GM23338 (cell line): ENCODE measurements at regions not wholly inside any gene's neighbourhood (a gene's known extent, or its start where the extent isn't known, plus 50 kb on each side); places are given as distances from the start of the nearest gene placed in this dataset.
A peak's percentile ranks its signal among the peaks of the same experiment; 100 is the strongest.

Experiments used
- ATAC-seq: fragments of 200-7000 bp; cut with Tn5 transposase; 3 replicates; pipeline ENCODE4 v1.9.1; 2020
- DNase-seq: peaks from one replicate; pipeline ENCODE4 v3.0.0-alpha.2; 2015; ENCODE audit warnings: low spot score
- H2AFZ ChIP-seq: fragments of 200-600 bp; sonication (generic); 2 replicates; pipeline ENCODE4 v1.8.0; 2016; ENCODE audit warnings: antibody characterized with exemption, mild to moderate bottlenecking, moderate library complexity
- H3F3A ChIP-seq: fragments of 200-600 bp; sonication (generic); replicated peaks from 2 replicates; pipeline ENCODE4 v1.8.0; 2017; ENCODE audit warnings: antibody characterized with exemption, mixed run types, low read depth
- H3K27ac ChIP-seq: fragments of 200-600 bp; sonication (generic); 2 replicates; pipeline ENCODE4 v1.6.1; 2016; ENCODE audit warnings: low read depth
- H3K27me3 ChIP-seq: fragments of 200-600 bp; sonication (generic); 2 replicates; pipeline ENCODE4 v1.8.0; 2016; ENCODE audit warnings: mild to moderate bottlenecking, mixed run types, moderate library complexity; ENCODE audit not compliant: insufficient read depth
- H3K36me3 ChIP-seq: fragments of 200-600 bp; sonication (generic); 2 replicates; pipeline ENCODE4 v1.8.0; 2016; ENCODE audit warnings: mild to moderate bottlenecking; ENCODE audit not compliant: insufficient read depth
- H3K4me1 ChIP-seq: fragments of 200-600 bp; sonication (generic); 2 replicates; pipeline ENCODE4 v1.8.0; 2016; ENCODE audit warnings: mild to moderate bottlenecking, moderate library complexity; ENCODE audit not compliant: insufficient read depth
- H3K4me2 ChIP-seq: fragments of 200-600 bp; sonication (generic); 2 replicates; pipeline ENCODE4 v1.7.1; 2017; ENCODE audit warnings: mixed run types
- H3K4me3 ChIP-seq: fragments of 200-600 bp; sonication (generic); 2 replicates; pipeline ENCODE4 v1.6.1; 2016; ENCODE audit warnings: mixed run types
- H3K79me2 ChIP-seq: fragments of 200-600 bp; sonication (generic); replicated peaks from 2 replicates; pipeline ENCODE4 v1.8.0; 2017; ENCODE audit warnings: mild to moderate bottlenecking; ENCODE audit not compliant: insufficient read depth
- H3K9me2 ChIP-seq: fragments of 200-600 bp; sonication (generic); 2 replicates; pipeline ENCODE4 v1.8.0; 2017; ENCODE audit not compliant: insufficient read depth
- H4K20me1 ChIP-seq: fragments of 200-600 bp; sonication (generic); replicated peaks from 2 replicates; pipeline ENCODE4 v1.8.0; 2017; ENCODE audit warnings: mild to moderate bottlenecking; ENCODE audit not compliant: insufficient read depth
- H3K27ac Mint-ChIP-seq: 2 replicates; pipeline ENCODE4 v1.8.0; 2020; ENCODE audit warnings: inconsistent platforms, mild to moderate bottlenecking, moderate library complexity, mixed read lengths
- H3K27me3 Mint-ChIP-seq: 3 replicates; pipeline ENCODE4 v1.8.0; 2022; ENCODE audit warnings: low read depth, mild to moderate bottlenecking, moderate library complexity, mixed read lengths, inconsistent platforms; ENCODE audit not compliant: insufficient read depth, poor library complexity
- H3K36me3 Mint-ChIP-seq: 3 replicates; pipeline ENCODE4 v1.8.0; 2021; ENCODE audit warnings: low read depth, mild to moderate bottlenecking, inconsistent platforms, moderate library complexity, mixed read lengths
- H3K4me1 Mint-ChIP-seq: 3 replicates; pipeline ENCODE4 v1.8.0; 2020; ENCODE audit warnings: mild to moderate bottlenecking, inconsistent platforms, mixed read lengths
- H3K4me3 Mint-ChIP-seq: 3 replicates; pipeline ENCODE4 v1.8.0; 2021; ENCODE audit warnings: moderate library complexity, mild to moderate bottlenecking, inconsistent platforms, mixed read lengths
- H3K9me3 Mint-ChIP-seq: 3 replicates; pipeline ENCODE4 v1.8.0; 2020; ENCODE audit warnings: moderate library complexity, mild to moderate bottlenecking, inconsistent platforms, mixed read lengths
- CREB1 ChIP-seq: fragments of 250-450 bp; sonication (Bioruptor Pico); IDR thresholded peaks from 2 replicates; pipeline ENCODE4 v1.5.0; 2020; ENCODE audit warnings: low read depth, mild to moderate bottlenecking, moderate library complexity
- ETS1 ChIP-seq: IDR thresholded peaks from 2 replicates; pipeline ENCODE4 v1.6.1; 2016; ENCODE audit warnings: antibody characterized with exemption
- NANOG ChIP-seq: IDR thresholded peaks from 2 replicates; pipeline ENCODE4 v1.6.1; 2016; ENCODE audit warnings: antibody characterized with exemption, borderline replicate concordance
- STAT1 ChIP-seq: IDR thresholded peaks from one replicate; pipeline ENCODE4 v1.6.1; 2016; ENCODE audit warnings: antibody characterized with exemption; ENCODE audit not compliant: unreplicated experiment
- ZNF114 ChIP-seq: fragments of 250-450 bp; sonication (Bioruptor Pico); IDR thresholded peaks from 2 replicates; pipeline ENCODE4 v1.5.0; 2020; ENCODE audit warnings: mild to moderate bottlenecking, moderate library complexity
- ZNF462 ChIP-seq: fragments of 250-450 bp; sonication (Bioruptor Pico); IDR thresholded peaks from 2 replicates; pipeline ENCODE4 v1.5.0; 2020; ENCODE audit warnings: mild to moderate bottlenecking, moderate library complexity

GRCh38 chr17:77712578-77712977, 245.9 kb upstream of the TNRC6C start (continued):
- TF ChIP-seq ZNF462 (CRISPR knock-in tag) (no peak), ETS1 (no peak), ZNF114 (CRISPR knock-in tag) (no peak), CREB1 (no peak)

- H3F3A ChIP-seq, result peaks cover 9% of the 10 kb centered on the region
- Mint-ChIP-seq H3K36me3 (peaks cover 21% of the 10 kb centered on the region), H3K4me3 (no peak overlapping the region), H3K27ac (peak overlapping the region; percentile 12; the same call in 1 of the 2 replicates), H3K4me1 (peaks cover 9% of the 10 kb centered on the region), H3K27me3 (peaks cover 4% of the 10 kb centered on the region), H3K9me3 (peaks cover 42% of the 10 kb centered on the region)
- TF ChIP-seq STAT1 (no peak), NANOG (0 out of 2 replicates have a peak, but pooled peaks have one; percentile 15)
- H2AFZ ChIP-seq, result no peak overlapping the region
- H4K20me1 ChIP-seq, result no peaks in the 10 kb centered on the region
- H3K9me2 ChIP-seq, result no peaks in the 10 kb centered on the region
- H3K4me1 ChIP-seq, result no peaks in the 10 kb centered on the region
- DNase-seq, result no peak
- H3K79me2 ChIP-seq, result no peaks in the 10 kb centered on the region
- no peak overlapping the region for H3K4me3 ChIP-seq
- no peaks in the 10 kb centered on the region for H3K27me3 ChIP-seq
- no peak overlapping the region for H3K4me2 ChIP-seq
- H3K27ac ChIP-seq, result no peak overlapping the region
- peak; percentile 61 for ATAC-seq
- peaks cover 4% of the 10 kb centered on the region; the same call in 1 of the 2 replicates for H3K36me3 ChIP-seq
Measured at GRCh38 chr17:77716289-77716926, 242.1 kb upstream of the TNRC6C start.
